ENCODE measurements at regions not wholly inside any gene's neighbourhood (a gene's known extent, or its start where the extent isn't known, plus 50 kb on each side); places are given as distances from the start of the nearest gene placed in this dataset.
A peak's percentile ranks its signal among the peaks of the same experiment; 100 is the strongest.

DNA sequence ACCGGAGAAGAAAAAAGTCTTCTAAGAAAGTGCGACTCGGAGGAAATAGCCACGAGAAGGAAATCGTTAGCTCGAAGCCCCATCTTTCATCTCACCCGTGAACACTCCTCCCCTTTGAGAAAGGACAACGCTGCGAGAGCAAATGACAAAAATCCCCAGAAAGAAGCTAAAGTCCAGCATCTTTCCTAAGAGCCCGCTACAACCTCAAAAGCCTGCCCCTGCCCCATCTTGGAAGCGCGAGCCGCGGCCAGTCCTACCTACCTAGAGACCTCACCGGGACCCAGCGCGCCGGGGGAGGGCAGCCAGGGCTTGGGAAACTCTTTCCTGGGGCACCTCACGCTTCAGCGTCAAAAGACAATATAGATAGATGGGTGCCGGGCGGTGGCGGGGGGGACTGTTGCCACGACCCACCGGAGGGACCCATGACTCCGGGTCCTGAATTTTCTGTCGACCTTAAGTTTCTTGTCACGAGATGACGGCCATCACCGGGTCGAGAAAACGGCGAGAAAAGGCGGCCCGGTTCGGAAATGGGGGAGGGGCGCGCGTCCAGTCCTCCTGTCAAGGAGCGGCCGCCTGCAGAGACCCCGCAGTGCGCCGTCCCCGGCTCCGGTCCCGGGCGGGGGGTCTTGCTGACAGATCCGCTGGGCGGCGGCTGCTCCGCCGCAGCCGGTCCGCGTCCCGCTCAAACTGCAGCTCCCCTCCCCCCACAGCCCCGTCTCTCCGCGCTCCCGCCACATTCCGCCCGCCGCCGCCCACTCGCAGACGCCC, 65.9 kb downstream of the KCNRG start:
- ChIA-PET CTCF (interaction anchor here (0.5 to 4.8 kb wide), 10 partner anchors 10 to 830 kb away, joined by 3 to 28 read pairs (median 6); partner anchors contain the start of gene RNASEH2B), POLR2A (interaction anchor here (0.6 to 21.3 kb wide), 27 partner anchors 9 to 830 kb away, joined by 3 to 429 read pairs (median 4); partner anchors contain the start of genes EBPL, SPRYD7 and TRIM13)
- DNase-seq (ENCODE audit: unreplicated experiment), result peak; percentile 61
- no peaks in the 10 kb centered on the region for H3K27me3 Mint-ChIP-seq (ENCODE audit: insufficient read depth, unreplicated experiment)
- no TSS peak for BruUV-seq (replicated peaks)
- intact Hi-C loops (cut with micrococcal nuclease), result loop anchor here (1.0 to 10.0 kb wide), 4 partner anchors 9 to 141 kb away; no protein-coding TSS in a partner anchor
- TF ChIP-seq, protein P1, sequence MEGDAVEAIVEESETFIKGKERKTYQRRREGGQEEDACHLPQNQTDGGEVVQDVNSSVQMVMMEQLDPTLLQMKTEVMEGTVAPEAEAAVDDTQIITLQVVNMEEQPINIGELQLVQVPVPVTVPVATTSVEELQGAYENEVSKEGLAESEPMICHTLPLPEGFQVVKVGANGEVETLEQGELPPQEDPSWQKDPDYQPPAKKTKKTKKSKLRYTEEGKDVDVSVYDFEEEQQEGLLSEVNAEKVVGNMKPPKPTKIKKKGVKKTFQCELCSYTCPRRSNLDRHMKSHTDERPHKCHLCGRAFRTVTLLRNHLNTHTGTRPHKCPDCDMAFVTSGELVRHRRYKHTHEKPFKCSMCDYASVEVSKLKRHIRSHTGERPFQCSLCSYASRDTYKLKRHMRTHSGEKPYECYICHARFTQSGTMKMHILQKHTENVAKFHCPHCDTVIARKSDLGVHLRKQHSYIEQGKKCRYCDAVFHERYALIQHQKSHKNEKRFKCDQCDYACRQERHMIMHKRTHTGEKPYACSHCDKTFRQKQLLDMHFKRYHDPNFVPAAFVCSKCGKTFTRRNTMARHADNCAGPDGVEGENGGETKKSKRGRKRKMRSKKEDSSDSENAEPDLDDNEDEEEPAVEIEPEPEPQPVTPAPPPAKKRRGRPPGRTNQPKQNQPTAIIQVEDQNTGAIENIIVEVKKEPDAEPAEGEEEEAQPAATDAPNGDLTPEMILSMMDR (IDR thresholded peaks at IDR 0.05; ENCODE audit: unreplicated experiment), result no peak
- peak overlapping the region; percentile 97 for H3K4me3 Mint-ChIP-seq (ENCODE audit: unreplicated experiment)
- peaks cover 32% of the 10 kb centered on the region for H3K36me3 Mint-ChIP-seq (ENCODE audit: insufficient read depth, unreplicated experiment)
- H3K9me3 Mint-ChIP-seq (ENCODE audit: unreplicated experiment), result no peaks in the 10 kb centered on the region
- peak overlapping the region; percentile 99 for H3K27ac Mint-ChIP-seq (ENCODE audit: low read depth, unreplicated experiment)
- peaks cover 6% of the 10 kb centered on the region for H3K4me1 Mint-ChIP-seq (ENCODE audit: insufficient read depth, unreplicated experiment)

DNA sequence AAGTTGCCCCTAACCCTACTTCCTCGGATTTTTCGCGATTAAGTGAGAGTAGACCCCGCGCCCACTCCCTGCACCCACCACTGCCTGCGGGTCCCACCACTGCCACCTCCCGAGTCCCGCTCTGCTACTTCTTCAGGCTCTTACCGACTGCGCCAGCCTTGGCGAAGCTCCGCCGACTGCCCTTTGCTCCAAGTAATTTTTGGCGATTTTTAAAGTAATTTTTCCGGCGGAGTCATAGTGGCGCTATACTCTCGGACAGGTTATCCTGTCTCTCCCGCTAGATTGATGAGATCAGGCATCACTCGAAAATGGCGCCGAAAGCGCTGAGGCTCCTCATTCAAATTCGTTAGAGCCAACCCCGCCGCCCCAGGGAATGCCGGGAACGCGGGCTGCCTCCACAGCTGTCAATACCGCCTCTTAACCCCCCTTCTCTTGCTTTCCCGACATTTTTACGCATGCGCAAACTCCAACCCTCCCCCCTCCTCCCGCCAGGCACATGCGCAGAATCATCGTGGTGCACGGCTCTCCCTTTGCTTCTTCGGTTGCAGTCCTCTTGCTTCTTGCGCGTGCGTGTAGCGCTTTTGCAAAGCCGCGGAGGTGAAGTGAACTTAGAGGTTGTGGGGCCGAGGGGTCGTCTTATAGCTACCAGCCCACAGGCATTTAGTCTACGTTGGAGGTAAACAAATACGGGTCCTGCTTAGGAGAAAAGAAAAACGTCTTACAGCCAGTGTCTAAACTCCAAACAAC, 66.6 kb downstream of the KCNRG start:
- H3K4me1 Mint-ChIP-seq (ENCODE audit: insufficient read depth, unreplicated experiment), result peaks cover 11% of the 10 kb centered on the region

DNA sequence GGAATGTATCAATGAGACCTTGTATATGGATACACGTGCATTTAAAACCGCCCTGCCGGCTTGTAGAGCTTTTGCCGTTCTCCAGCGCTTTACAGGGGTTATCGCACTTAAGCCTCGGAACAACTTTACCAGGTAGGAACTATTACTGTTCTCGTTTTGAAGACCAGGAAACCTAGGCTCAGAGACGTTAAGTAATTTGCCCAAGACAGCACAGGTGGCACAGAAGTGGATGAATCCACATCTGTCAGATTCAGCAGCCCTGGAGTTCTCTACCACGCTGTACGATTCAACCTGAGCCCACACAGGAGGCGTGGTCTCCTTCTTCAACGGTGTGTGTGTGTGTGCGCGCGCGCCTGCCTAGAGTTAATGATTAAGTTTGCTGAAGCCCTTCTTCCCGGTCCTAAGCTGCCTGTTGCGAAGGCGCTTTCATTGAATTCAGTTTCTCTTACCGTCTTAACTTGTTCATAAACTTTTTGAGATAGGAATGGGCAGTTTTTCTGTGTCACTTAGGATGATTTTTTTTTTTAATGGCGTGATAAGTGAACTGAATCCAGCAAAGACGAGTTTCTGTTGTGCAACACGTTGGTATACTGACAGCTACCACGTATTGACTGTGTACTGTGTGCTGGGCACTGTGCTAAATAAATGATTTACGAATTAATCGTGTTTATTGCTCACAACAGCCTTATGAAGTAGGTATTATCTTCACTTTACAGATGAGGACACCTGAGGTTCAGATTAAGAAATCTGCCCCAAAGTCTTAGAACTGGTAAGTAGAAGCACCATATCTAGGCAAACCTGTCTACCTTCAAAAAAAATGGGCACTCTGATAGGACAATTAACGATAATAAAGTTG, 67.4 kb downstream of the KCNRG start:
- peaks cover 36% of the 10 kb centered on the region for H3K36me3 Mint-ChIP-seq (ENCODE audit: insufficient read depth, unreplicated experiment)
- H3K4me1 Mint-ChIP-seq (ENCODE audit: insufficient read depth, unreplicated experiment), result peaks cover 13% of the 10 kb centered on the region
- ChIA-PET CTCF (interaction anchor here (0.6 to 4.8 kb wide), 15 partner anchors 7 to 828 kb away, joined by 3 to 28 read pairs (median 4); partner anchors contain the start of gene RNASEH2B), POLR2A (interaction anchor here (0.6 to 21.3 kb wide), 32 partner anchors 12 to 829 kb away, joined by 3 to 429 read pairs (median 4); partner anchors contain the start of genes EBPL, SPRYD7 and TRIM13)
- peak; percentile 92 for DNase-seq (ENCODE audit: unreplicated experiment)
- TF ChIP-seq, protein P1 (IDR thresholded peaks at IDR 0.05; ENCODE audit: unreplicated experiment), result no peak
- H3K4me3 Mint-ChIP-seq (ENCODE audit: unreplicated experiment), result peak overlapping the region; percentile 97
- H3K9me3 Mint-ChIP-seq (ENCODE audit: unreplicated experiment), result no peaks in the 10 kb centered on the region
- H3K27ac Mint-ChIP-seq (ENCODE audit: low read depth, unreplicated experiment), result peak overlapping the region; percentile 99
- H3K27me3 Mint-ChIP-seq (ENCODE audit: insufficient read depth, unreplicated experiment), result no peaks in the 10 kb centered on the region
- intact Hi-C loops (cut with micrococcal nuclease), result loop anchor here (1.0 to 10.0 kb wide), 7 partner anchors 43 to 830 kb away; partner anchors contain the start of gene TRIM13
- TSS peak; percentile 73 for BruUV-seq (replicated peaks)

More for the DNA sequence above, 66.6 kb downstream of the KCNRG start:
- H3K9me3 Mint-ChIP-seq (ENCODE audit: unreplicated experiment), result no peaks in the 10 kb centered on the region
- no peaks in the 10 kb centered on the region for H3K27me3 Mint-ChIP-seq (ENCODE audit: insufficient read depth, unreplicated experiment)
- intact Hi-C loops (cut with micrococcal nuclease), result loop anchor here (1.0 to 10.0 kb wide), 6 partner anchors 43 to 447 kb away; partner anchors contain the start of gene TRIM13
- ChIA-PET POLR2A (interaction anchor here (0.6 to 21.3 kb wide), 35 partner anchors 8 to 829 kb away, joined by 3 to 429 read pairs (median 4); partner anchors contain the start of genes EBPL, SPRYD7 and TRIM13), CTCF (interaction anchor here (0.5 to 4.8 kb wide), 16 partner anchors 8 to 829 kb away, joined by 3 to 28 read pairs (median 4); partner anchors contain the start of gene RNASEH2B)
- peak overlapping the region; percentile 97 for H3K4me3 Mint-ChIP-seq (ENCODE audit: unreplicated experiment)
- peaks cover 32% of the 10 kb centered on the region for H3K36me3 Mint-ChIP-seq (ENCODE audit: insufficient read depth, unreplicated experiment)
- BruUV-seq (replicated peaks), result no TSS peak
- H3K27ac Mint-ChIP-seq (ENCODE audit: low read depth, unreplicated experiment), result peak overlapping the region; percentile 99
- peak; percentile 99 for DNase-seq (ENCODE audit: unreplicated experiment)
- TF ChIP-seq, protein P1 (IDR thresholded peaks at IDR 0.05; ENCODE audit: unreplicated experiment), result no peak
